Ascending aorta (tissue), 2 donors: ENCODE measurements at regions not wholly inside any gene's neighbourhood (a gene's known extent, or its start where the extent isn't known, plus 50 kb on each side); places are given as distances from the start of the nearest gene placed in this dataset.
A peak's percentile ranks its signal among the peaks of the same experiment; 100 is the strongest.

Experiments
- DNase-seq, 2 donors: peaks; one replicate each; pipeline ENCODE4 v3.0.0-alpha.2; 2019; ENCODE audit warnings: low spot score in 2 of 2
- H3K27ac ChIP-seq, 2 donors: fragments of 200-600 bp; sonication (generic); one replicate each; pipeline ENCODE4 v1.5.1; 2016 to 2017; ENCODE audit warnings: mild to moderate bottlenecking in 1 of 2
- H3K27me3 ChIP-seq: fragments of 200-600 bp; sonication (generic); one replicate; pipeline ENCODE4 v1.5.1; 2017
- H3K36me3 ChIP-seq, 2 donors: fragments of 200-600 bp; sonication (generic); one replicate each; pipeline ENCODE4 v1.5.1; 2016
- H3K4me1 ChIP-seq, 2 donors: fragments of 200-600 bp; sonication (generic); one replicate each; pipeline ENCODE4 v1.5.1; 2016 to 2017; ENCODE audit warnings: mild to moderate bottlenecking in 1 of 2
- H3K4me3 ChIP-seq, 2 donors: fragments of 200-600 bp; sonication (generic); one replicate each; pipeline ENCODE4 v1.5.1; 2016 to 2017; ENCODE audit warnings: mild to moderate bottlenecking in 1 of 2
- H3K9me3 ChIP-seq, 2 donors: fragments of 200-600 bp; sonication (generic); one replicate each; pipeline ENCODE4 v1.5.1; 2016
- CTCF ChIP-seq, 3 experiments: fragments of 200-600 bp in 2 of 3; fragments of 450-650 bp in 1 of 3; sonication (generic) in 2 of 3; IDR thresholded peaks; one replicate each; pipeline ENCODE4 v1.5.1; 2016 to 2019; ENCODE audit warnings: antibody characterized with exemption in 3 of 3, mild to moderate bottlenecking in 1 of 3, moderate library complexity in 1 of 3
- intact Hi-C: fragments of 100-400 bp; cut with DNase I; formaldehyde crosslinking; loops from one replicate; pipeline ENCODE4 v1.15.1; 2023

GRCh38 chr16:73183611-73184092 lies 135.7 kb upstream of the ZFHX3 start:
- intact Hi-C loops = no loop called here
- DNase-seq = no peak
- Histone ChIP-seq H3K4me3 (no peak overlapping the region), H3K36me3 (no peaks in the 10 kb centered on the region), H3K27me3 (no peaks in the 10 kb centered on the region), H3K9me3 (no peaks in the 10 kb centered on the region), H3K4me1 (no peaks in the 10 kb centered on the region), H3K27ac (no peak overlapping the region)
- no peak for TF ChIP-seq CTCF (IDR thresholded peaks at IDR 0.05)

GRCh38 chr16:73179705-73180331 lies 131.9 kb upstream of the ZFHX3 start:
- Histone ChIP-seq H3K4me1 (no peaks in the 10 kb centered on the region), H3K9me3 (no peaks in the 10 kb centered on the region), H3K27me3 (no peaks in the 10 kb centered on the region), H3K36me3 (no peaks in the 10 kb centered on the region), H3K27ac (no peak overlapping the region), H3K4me3 (no peak overlapping the region)
- no peak for TF ChIP-seq CTCF (IDR thresholded peaks at IDR 0.05)
- intact Hi-C loops = loop anchor here (5.0 kb wide), 1 partner anchor 243 kb away; no protein-coding TSS in a partner anchor
- DNase-seq = no peak

GRCh38 chr16:73177729-73178295 lies 129.9 kb upstream of the ZFHX3 start:
- TF ChIP-seq CTCF (IDR thresholded peaks at IDR 0.05) = no peak
- no peak overlapping the region for H3K27ac ChIP-seq
- H3K27me3 ChIP-seq = no peaks in the 10 kb centered on the region
- no peaks in the 10 kb centered on the region for H3K36me3 ChIP-seq
- no peak overlapping the region for H3K4me3 ChIP-seq
- H3K4me1 ChIP-seq = peaks cover 3 to 13% of the 10 kb centered on the region in 2 donors
- DNase-seq = no peak
- intact Hi-C loops = loop anchor here (5.0 kb wide), 1 partner anchor 241 kb away; no protein-coding TSS in a partner anchor
- no peaks in the 10 kb centered on the region for H3K9me3 ChIP-seq

- DNase-seq = peak in 1 of 2 donors; percentile 75
- Histone ChIP-seq H3K4me3 (no peak overlapping the region), H3K27ac (no peak overlapping the region), H3K36me3 (no peaks in the 10 kb centered on the region), H3K27me3 (no peaks in the 10 kb centered on the region), H3K4me1 (peaks cover 3 to 21% of the 10 kb centered on the region in 2 donors), H3K9me3 (no peaks in the 10 kb centered on the region)
- intact Hi-C loops = loop anchor here (5.0 kb wide), 1 partner anchor 239 kb away; no protein-coding TSS in a partner anchor
- TF ChIP-seq CTCF (IDR thresholded peaks at IDR 0.05) = peak in 2 of 3 experiments; percentile 19 to 22
These were observed 128.7 kb upstream of the ZFHX3 start for GRCh38 chr16:73176577-73177013.

- intact Hi-C loops = loop anchor here (2.0 kb wide), 3 partner anchors 80 to 324 kb away; no protein-coding TSS in a partner anchor
- Histone ChIP-seq H3K27me3 (no peaks in the 10 kb centered on the region), H3K4me1 (peaks cover 3 to 21% of the 10 kb centered on the region in 2 donors), H3K27ac (peak overlapping the region; percentile 91 to 94), H3K4me3 (peak overlapping the region; percentile 24 to 49), H3K9me3 (no peaks in the 10 kb centered on the region), H3K36me3 (no peaks in the 10 kb centered on the region)
- peak in 1 of 3 experiments; percentile 11 for TF ChIP-seq CTCF (IDR thresholded peaks at IDR 0.05)
- DNase-seq = no peak
These were observed 125.2 kb upstream of the ZFHX3 start for GRCh38 chr16:73172973-73173709.
